Fibroblast of lung (primary cell): ENCODE measurements at regions not wholly inside any gene's neighbourhood (a gene's known extent, or its start where the extent isn't known, plus 50 kb on each side); places are given as distances from the start of the nearest gene placed in this dataset.
"Not testable (repeated sequence)": the region's sequence is repeated elsewhere in the genome, so short reads cannot be mapped to it uniquely, and the experiment has no call there.

Experiments used
- DNase-seq, 2 donors: peaks; one replicate each; pipeline versions ENCODE4 v3.0.0 to v3.0.0-alpha.2; 2010; ENCODE audit warnings: low read depth in 2 of 2
- H2AFZ ChIP-seq: 2 replicates; pipeline ENCODE4 v1.5.1; 2012; ENCODE audit warnings: low read length, control low read depth, inconsistent platforms
- H3K27ac ChIP-seq: 2 replicates; pipeline ENCODE4 v1.5.1; 2011; ENCODE audit warnings: low read length, control low read depth; ENCODE audit not compliant: insufficient read depth
- H3K27me3 ChIP-seq: 2 replicates; pipeline ENCODE4 v1.5.1; 2011; ENCODE audit warnings: mild to moderate bottlenecking, low read length; ENCODE audit not compliant: control insufficient read depth, insufficient read depth
- H3K36me3 ChIP-seq: 2 replicates; pipeline ENCODE4 v1.5.1; 2011; ENCODE audit warnings: low read length; ENCODE audit not compliant: control insufficient read depth, insufficient read depth
- H3K4me1 ChIP-seq: 2 replicates; pipeline ENCODE4 v1.5.1; 2011; ENCODE audit warnings: low read length; ENCODE audit not compliant: control insufficient read depth, insufficient read depth; ENCODE audit errors: extremely low read depth
- H3K4me2 ChIP-seq: 2 replicates; pipeline ENCODE4 v1.5.1; 2011; ENCODE audit warnings: low read length, control low read depth; ENCODE audit not compliant: insufficient read depth; ENCODE audit errors: extremely low read depth
- H3K4me3 ChIP-seq, 4 experiments: fragments of 200-600 bp in 1 of 4; sonication (generic) in 1 of 4; replicated peaks in 1 of 4; 2 replicates each; pipeline ENCODE4 v1.5.1; 2011 to 2016; ENCODE audit warnings: low read length in 4 of 4, low read depth in 3 of 4, mild to moderate bottlenecking in 3 of 4, control low read depth in 2 of 4, inconsistent platforms in 1 of 4, mixed read lengths in 1 of 4; ENCODE audit not compliant: insufficient read depth in 1 of 4; ENCODE audit errors: control extremely low read depth in 1 of 4
- H3K79me2 ChIP-seq: 2 replicates; pipeline ENCODE4 v1.5.1; 2012; ENCODE audit warnings: mild to moderate bottlenecking, low read length, inconsistent platforms; ENCODE audit not compliant: control insufficient read depth, insufficient read depth
- H3K9ac ChIP-seq: 2 replicates; pipeline ENCODE4 v1.5.1; 2011; ENCODE audit warnings: mild to moderate bottlenecking, low read length, control low read depth; ENCODE audit not compliant: insufficient read depth
- H3K9me3 ChIP-seq: 2 replicates; pipeline ENCODE4 v1.5.1; 2012; ENCODE audit warnings: low read depth, low read length; ENCODE audit not compliant: control insufficient read depth, insufficient read depth
- H4K20me1 ChIP-seq: 2 replicates; pipeline ENCODE4 v1.5.1; 2011; ENCODE audit warnings: low read length; ENCODE audit not compliant: control insufficient read depth, insufficient read depth; ENCODE audit errors: extremely low read depth
- EZH2 ChIP-seq: IDR thresholded peaks from 2 replicates; pipeline ENCODE4 v1.5.1; 2012; ENCODE audit warnings: low read length, control low read depth, mild to moderate bottlenecking; ENCODE audit errors: missing control alignments
- TF ChIP-seq, protein P1 (sequence below), 2 donors: IDR thresholded peaks in 1 of 2; conservative IDR thresholded peaks in 1 of 2; 1 replicate in 1 of 2; 2 replicates in 1 of 2; pipeline ENCODE4 v1.5.1; 2011 to 2012; ENCODE audit warnings: low read length in 2 of 2, control low read depth in 1 of 2, inconsistent platforms in 1 of 2, low read depth in 1 of 2, mild to moderate bottlenecking in 1 of 2

DNA sequence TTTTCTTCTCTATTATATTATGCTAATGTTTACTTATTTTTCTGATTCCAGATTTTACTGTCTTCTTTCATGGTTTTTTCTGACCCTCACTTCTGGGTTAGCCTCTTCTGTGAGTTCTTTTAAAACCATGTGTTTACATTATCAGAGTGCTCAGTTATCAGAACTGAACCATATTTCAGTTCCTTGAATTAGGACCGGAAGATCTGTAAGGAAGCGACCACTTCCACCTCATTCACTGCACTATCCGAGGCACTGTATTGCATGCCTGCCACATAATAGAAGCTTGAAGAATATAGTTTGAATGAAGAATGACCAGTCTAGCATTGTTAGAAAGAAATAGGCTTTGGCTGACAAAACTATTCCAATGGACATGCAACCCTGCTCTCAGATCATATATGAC lies 281.0 kb upstream of the DEPDC1 start:
- H4K20me1 ChIP-seq: no peaks in the 10 kb centered on the region
- no peak for DNase-seq
- H3K4me1 ChIP-seq: no peaks in the 10 kb centered on the region
- TF ChIP-seq EZH2: no peak
- TF ChIP-seq, protein P1, sequence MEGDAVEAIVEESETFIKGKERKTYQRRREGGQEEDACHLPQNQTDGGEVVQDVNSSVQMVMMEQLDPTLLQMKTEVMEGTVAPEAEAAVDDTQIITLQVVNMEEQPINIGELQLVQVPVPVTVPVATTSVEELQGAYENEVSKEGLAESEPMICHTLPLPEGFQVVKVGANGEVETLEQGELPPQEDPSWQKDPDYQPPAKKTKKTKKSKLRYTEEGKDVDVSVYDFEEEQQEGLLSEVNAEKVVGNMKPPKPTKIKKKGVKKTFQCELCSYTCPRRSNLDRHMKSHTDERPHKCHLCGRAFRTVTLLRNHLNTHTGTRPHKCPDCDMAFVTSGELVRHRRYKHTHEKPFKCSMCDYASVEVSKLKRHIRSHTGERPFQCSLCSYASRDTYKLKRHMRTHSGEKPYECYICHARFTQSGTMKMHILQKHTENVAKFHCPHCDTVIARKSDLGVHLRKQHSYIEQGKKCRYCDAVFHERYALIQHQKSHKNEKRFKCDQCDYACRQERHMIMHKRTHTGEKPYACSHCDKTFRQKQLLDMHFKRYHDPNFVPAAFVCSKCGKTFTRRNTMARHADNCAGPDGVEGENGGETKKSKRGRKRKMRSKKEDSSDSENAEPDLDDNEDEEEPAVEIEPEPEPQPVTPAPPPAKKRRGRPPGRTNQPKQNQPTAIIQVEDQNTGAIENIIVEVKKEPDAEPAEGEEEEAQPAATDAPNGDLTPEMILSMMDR (conservative IDR thresholded peaks at IDR 0.05 in 1 of 2, IDR thresholded peaks at IDR 0.05 in 1 of 2; ENCODE audit: low read depth in 1 of 2, low read length in 2 of 2): no peak
- no peak overlapping the region for H3K27ac ChIP-seq
- H3K9ac ChIP-seq: no peak overlapping the region
- H2AFZ ChIP-seq: no peak overlapping the region
- no peaks in the 10 kb centered on the region for H3K27me3 ChIP-seq
- no peaks in the 10 kb centered on the region for H3K79me2 ChIP-seq
- no peak overlapping the region for H3K4me2 ChIP-seq
- H3K4me3 ChIP-seq: no peak overlapping the region
- H3K9me3 ChIP-seq: no peaks in the 10 kb centered on the region
- no peaks in the 10 kb centered on the region for H3K36me3 ChIP-seq

DNA sequence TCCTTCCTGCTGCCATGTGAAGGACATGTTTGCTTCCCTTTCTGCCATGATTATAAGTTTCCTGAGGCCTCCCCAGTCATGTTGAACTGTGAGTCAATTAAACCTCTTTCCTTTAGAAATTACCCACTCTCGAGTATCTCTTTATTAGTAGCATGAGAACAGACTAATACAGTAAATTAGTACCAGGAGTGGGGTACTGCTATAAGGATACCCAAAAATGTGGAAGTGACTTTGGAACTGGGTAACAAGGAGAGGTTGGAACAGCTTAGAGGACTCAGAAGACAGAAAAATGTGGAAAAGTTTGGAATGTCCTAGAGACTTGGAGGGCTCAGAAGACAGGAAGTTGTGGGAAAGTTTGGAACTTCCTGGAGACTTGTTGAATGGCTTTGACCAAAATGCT lies 283.0 kb upstream of the DEPDC1 start:
- H3K4me1 ChIP-seq, H3K27me3 ChIP-seq, H3K4me3 ChIP-seq, DNase-seq, H3K9ac ChIP-seq, H3K36me3 ChIP-seq, H4K20me1 ChIP-seq, H3K4me2 ChIP-seq, H3K79me2 ChIP-seq, H3K27ac ChIP-seq, H2AFZ ChIP-seq, H3K9me3 ChIP-seq: not testable (repeated sequence)

DNA sequence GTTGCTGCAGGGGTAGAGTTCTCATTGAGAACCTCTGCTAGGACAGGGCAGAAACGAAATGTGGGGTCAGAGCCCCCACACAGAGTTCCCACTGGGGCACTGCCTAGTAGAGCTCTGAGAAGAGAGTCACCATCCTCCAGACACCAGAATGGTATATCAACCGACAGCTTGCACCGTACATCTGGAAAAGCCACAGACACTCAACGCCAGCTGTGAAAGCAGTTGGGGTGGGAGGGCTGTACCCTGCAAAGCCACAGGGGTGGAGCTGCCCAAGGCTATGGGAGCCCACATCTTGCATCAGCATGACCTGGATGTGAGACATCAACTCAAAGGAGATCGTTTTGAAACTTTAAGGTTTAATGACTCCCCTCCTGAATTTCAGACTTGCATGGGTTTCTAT lies 284.0 kb upstream of the DEPDC1 start:
- H3K36me3 ChIP-seq: no peaks in the 10 kb centered on the region
- H3K4me2 ChIP-seq: no peak overlapping the region
- no peaks in the 10 kb centered on the region for H3K79me2 ChIP-seq
- H3K4me3 ChIP-seq: no peak overlapping the region
- TF ChIP-seq EZH2: no peak
- TF ChIP-seq, protein P1 (conservative IDR thresholded peaks at IDR 0.05 in 1 of 2, IDR thresholded peaks at IDR 0.05 in 1 of 2; ENCODE audit: low read depth in 1 of 2, low read length in 2 of 2): no peak
- no peaks in the 10 kb centered on the region for H4K20me1 ChIP-seq
- DNase-seq: no peak
- H2AFZ ChIP-seq: no peak overlapping the region
- no peaks in the 10 kb centered on the region for H3K27me3 ChIP-seq
- no peaks in the 10 kb centered on the region for H3K4me1 ChIP-seq
- H3K9me3 ChIP-seq: no peaks in the 10 kb centered on the region
- no peak overlapping the region for H3K27ac ChIP-seq
- no peak overlapping the region for H3K9ac ChIP-seq

DNA sequence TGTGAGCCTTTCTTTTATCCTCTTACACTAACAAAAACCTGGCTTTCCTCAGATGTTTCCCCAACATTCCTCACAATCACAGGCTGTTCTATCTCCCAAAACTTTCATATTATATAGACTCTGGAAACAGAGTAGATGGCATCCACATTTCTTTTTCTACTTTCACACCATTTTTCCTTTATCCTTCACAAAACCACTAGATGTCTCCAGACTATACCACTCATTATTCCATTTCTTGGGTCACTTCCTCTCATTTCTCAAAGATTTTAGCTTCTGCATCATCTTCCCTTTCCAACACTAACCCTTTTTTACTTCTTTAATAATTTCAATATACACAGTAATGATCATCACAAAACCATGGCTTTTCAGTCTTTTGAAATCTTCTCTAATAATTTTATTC lies 286.0 kb upstream of the DEPDC1 start:
- Histone ChIP-seq H3K9me3 (no peaks in the 10 kb centered on the region), H3K9ac (no peak overlapping the region), H3K79me2 (no peaks in the 10 kb centered on the region), H3K27me3 (no peaks in the 10 kb centered on the region), H3K4me1 (no peaks in the 10 kb centered on the region), H3K4me2 (no peak overlapping the region), H3K36me3 (no peaks in the 10 kb centered on the region), H3K27ac (no peak overlapping the region), H4K20me1 (no peaks in the 10 kb centered on the region), H3K4me3 (no peak overlapping the region), H2AFZ (no peak overlapping the region)
- no peak for DNase-seq
- no peak for TF ChIP-seq EZH2
- TF ChIP-seq, protein P1 (conservative IDR thresholded peaks at IDR 0.05 in 1 of 2, IDR thresholded peaks at IDR 0.05 in 1 of 2; ENCODE audit: low read depth in 1 of 2, low read length in 2 of 2): no peak
